ENCODE measurements at regions not wholly inside any gene's neighbourhood (a gene's known extent, or its start where the extent isn't known, plus 50 kb on each side); places are given as distances from the start of the nearest gene placed in this dataset.

DNA sequence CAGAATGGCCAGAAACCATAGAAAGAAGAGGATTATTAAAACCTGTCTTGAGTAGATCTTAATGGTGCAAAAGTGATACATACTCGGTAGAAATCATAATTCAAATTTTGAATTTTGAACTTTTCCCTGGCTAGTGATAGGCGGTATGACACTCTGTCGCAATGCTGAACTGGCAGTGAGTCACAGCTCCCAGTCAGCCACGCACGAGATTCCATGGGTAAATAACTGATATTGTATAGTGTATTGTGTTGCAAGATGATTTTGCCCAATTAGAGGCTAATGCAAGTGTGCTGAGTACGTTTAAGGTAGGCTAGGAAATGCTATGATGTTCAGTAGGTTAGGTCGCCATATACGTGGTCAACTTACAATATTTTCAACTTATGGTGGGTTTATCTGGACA, 207.0 kb downstream of the SIPA1L2 start (continued):
- TF ChIP-seq CBX8 (IDR thresholded peaks at IDR 0.05; ENCODE audit: borderline replicate concordance, low read depth, low read length), result no peak
- TF ChIP-seq E2F6 (IDR thresholded peaks at IDR 0.05), result no peak
- no peak for TF ChIP-seq ATF2 (IDR thresholded peaks at IDR 0.05; ENCODE audit: low read length)
- no peak for TF ChIP-seq SRF (IDR thresholded peaks at IDR 0.05; ENCODE audit: low read depth, low read length)
- no peak for TF ChIP-seq SUZ12 (IDR thresholded peaks at IDR 0.05; ENCODE audit: low read length)
- TF ChIP-seq BCL11A (IDR thresholded peaks at IDR 0.05; ENCODE audit: low read depth in 2 of 2, low read length in 2 of 2), result no peak
- no peak for TF ChIP-seq CBX5 (IDR thresholded peaks at IDR 0.05; ENCODE audit: low read depth, low read length)
- TF ChIP-seq HDAC6 (IDR thresholded peaks at IDR 0.05; ENCODE audit: low read depth, low read length), result no peak
- no peak for TF ChIP-seq PHF8 (conservative IDR thresholded peaks at IDR 0.05; ENCODE audit: low read depth, low read length)
- TF ChIP-seq GTF2F1 (IDR thresholded peaks at IDR 0.05; ENCODE audit: borderline replicate concordance, low read depth, low read length), result no peak

Data from H1 (cell line).